ENCODE measurements at regions not wholly inside any gene's neighbourhood (a gene's known extent, or its start where the extent isn't known, plus 50 kb on each side); places are given as distances from the start of the nearest gene placed in this dataset.

- DNase-seq = no peak
- Histone ChIP-seq H3K4ac (ENCODE audit: low read depth in 1 of 2, low read length in 2 of 2) (no peak overlapping the region), H3K14ac (ENCODE audit: low read length in 2 of 2) (no peak overlapping the region), H3K27ac (ENCODE audit: low read length, poor library complexity, severe bottlenecking) (no peak overlapping the region), H2BK5ac (ENCODE audit: low read depth, low read length, poor library complexity, severe bottlenecking) (no peak overlapping the region), H2BK15ac (ENCODE audit: low read depth, poor library complexity, severe bottlenecking) (no peak overlapping the region), H4K91ac (ENCODE audit: low read length) (no peak overlapping the region), H3K18ac (ENCODE audit: low read depth in 1 of 2, low read length in 2 of 2) (no peak overlapping the region), H3K79me1 (replicated peaks; ENCODE audit: low read length, poor library complexity, severe bottlenecking) (no peaks in the 10 kb centered on the region), H3K9ac (ENCODE audit: low read length) (no peak overlapping the region), H3K36me3 (ENCODE audit: control insufficient read depth in 1 of 2, insufficient read depth in 2 of 2, low read depth in 1 of 2, low read length in 2 of 2) (no peaks in the 10 kb centered on the region), H2AK5ac (ENCODE audit: low read length, severe bottlenecking) (no peak overlapping the region), H2BK12ac (ENCODE audit: low read length in 2 of 2) (no peak overlapping the region), H3K4me3 (ENCODE audit: insufficient read depth in 1 of 2, low read depth in 1 of 2, low read length in 2 of 2) (no peak overlapping the region), H3K9me3 (ENCODE audit: control insufficient read depth, low read length) (no peaks in the 10 kb centered on the region), H2BK120ac (ENCODE audit: low read depth, low read length) (no peak overlapping the region), H2AFZ (ENCODE audit: low read depth, low read length) (no peak overlapping the region), H3K4me1 (ENCODE audit: control insufficient read depth, insufficient read depth, low read depth, low read length) (no peaks in the 10 kb centered on the region), H3K4me2 (ENCODE audit: low read length, poor library complexity, severe bottlenecking) (no peak overlapping the region), H3K23ac (ENCODE audit: low read length in 2 of 2) (no peak overlapping the region), H4K8ac (ENCODE audit: low read length) (no peak overlapping the region), H3K27me3 (ENCODE audit: control insufficient read depth in 1 of 2, insufficient read depth in 1 of 2, low read length in 2 of 2) (peaks cover 69 to 82% of the 10 kb centered on the region in 2 experiments)
- 81% methylated on average over 3 of the region's 3 CpGs for WGBS
These were observed 299.8 kb downstream of the MIAT start for GRCh38 chr22:26957176-26957575.

DNA sequence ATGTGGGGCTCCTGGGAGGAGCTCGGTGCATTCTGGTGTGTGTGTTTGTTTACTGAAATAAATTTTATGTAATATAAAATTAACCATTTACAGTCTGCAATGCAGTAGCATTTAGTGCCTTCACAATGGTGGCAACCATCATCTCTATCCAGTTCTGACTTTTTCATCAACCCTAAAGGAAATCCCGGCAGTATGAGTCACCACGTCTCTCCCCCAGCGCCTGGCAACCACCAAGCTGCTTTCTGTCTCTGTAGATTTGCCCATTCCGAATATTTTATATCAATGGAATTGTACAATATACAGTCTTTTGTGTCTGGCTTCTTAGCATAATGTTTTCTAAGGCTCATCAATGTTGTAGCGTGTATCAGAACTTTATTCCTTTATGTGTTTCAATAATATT is 300.5 kb downstream of the MIAT start:
- 80% methylated on average over 1 of the region's 6 CpGs for WGBS
- Histone ChIP-seq H3K14ac (ENCODE audit: low read length in 2 of 2) (no peak overlapping the region), H3K4me3 (ENCODE audit: insufficient read depth in 1 of 2, low read depth in 1 of 2, low read length in 2 of 2) (no peak overlapping the region), H2AFZ (ENCODE audit: low read depth, low read length) (no peak overlapping the region), H3K27me3 (ENCODE audit: control insufficient read depth in 1 of 2, insufficient read depth in 1 of 2, low read length in 2 of 2) (peaks cover 66 to 75% of the 10 kb centered on the region in 2 experiments), H3K4ac (ENCODE audit: low read depth in 1 of 2, low read length in 2 of 2) (no peak overlapping the region), H4K91ac (ENCODE audit: low read length) (no peak overlapping the region), H3K9ac (ENCODE audit: low read length) (no peak overlapping the region), H2AK5ac (ENCODE audit: low read length, severe bottlenecking) (no peak overlapping the region), H2BK5ac (ENCODE audit: low read depth, low read length, poor library complexity, severe bottlenecking) (no peak overlapping the region), H2BK120ac (ENCODE audit: low read depth, low read length) (no peak overlapping the region), H3K27ac (ENCODE audit: low read length, poor library complexity, severe bottlenecking) (no peak overlapping the region), H3K23ac (ENCODE audit: low read length in 2 of 2) (no peak overlapping the region), H2BK15ac (ENCODE audit: low read depth, poor library complexity, severe bottlenecking) (no peak overlapping the region), H3K18ac (ENCODE audit: low read depth in 1 of 2, low read length in 2 of 2) (no peak overlapping the region), H3K9me3 (ENCODE audit: control insufficient read depth, low read length) (no peaks in the 10 kb centered on the region), H3K4me1 (ENCODE audit: control insufficient read depth, insufficient read depth, low read depth, low read length) (no peaks in the 10 kb centered on the region), H3K36me3 (ENCODE audit: control insufficient read depth in 1 of 2, insufficient read depth in 2 of 2, low read depth in 1 of 2, low read length in 2 of 2) (no peaks in the 10 kb centered on the region), H3K4me2 (ENCODE audit: low read length, poor library complexity, severe bottlenecking) (no peak overlapping the region), H4K8ac (ENCODE audit: low read length) (no peak overlapping the region), H2BK12ac (ENCODE audit: low read length in 2 of 2) (no peak overlapping the region), H3K79me1 (replicated peaks; ENCODE audit: low read length, poor library complexity, severe bottlenecking) (no peaks in the 10 kb centered on the region)
- no peak for DNase-seq

DNA sequence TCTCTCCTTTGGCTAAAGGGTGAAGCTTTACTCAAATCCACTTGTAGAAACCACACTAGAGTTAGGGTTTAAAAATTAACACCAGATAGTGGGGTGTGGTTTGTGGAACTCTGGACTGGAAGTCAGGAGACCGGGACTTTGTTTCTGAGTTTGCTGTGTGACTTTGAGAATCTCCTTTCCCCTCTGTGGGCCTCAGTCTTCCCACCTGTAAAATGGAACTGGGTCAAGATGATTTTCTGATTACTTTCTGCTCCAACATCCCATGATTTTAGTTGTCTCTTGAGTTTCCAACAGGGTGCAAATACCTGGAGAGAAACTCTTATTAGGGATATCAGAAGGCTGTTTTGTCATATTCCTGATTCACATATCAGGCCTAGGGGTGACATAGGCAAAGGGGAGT is 301.0 kb downstream of the MIAT start:
- H3K4me3 ChIP-seq (ENCODE audit: insufficient read depth in 1 of 2, low read depth in 1 of 2, low read length in 2 of 2) = no peak overlapping the region
- no peak overlapping the region for H2BK15ac ChIP-seq (ENCODE audit: low read depth, poor library complexity, severe bottlenecking)
- no peak overlapping the region for H3K9ac ChIP-seq (ENCODE audit: low read length)
- no peak overlapping the region for H2AFZ ChIP-seq (ENCODE audit: low read depth, low read length)
- WGBS = 86% methylated on average over 1 of the region's 1 CpG
- no peaks in the 10 kb centered on the region for H3K9me3 ChIP-seq (ENCODE audit: control insufficient read depth, low read length)
- no peak overlapping the region for H4K8ac ChIP-seq (ENCODE audit: low read length)
- H2BK120ac ChIP-seq (ENCODE audit: low read depth, low read length) = no peak overlapping the region
- H3K27me3 ChIP-seq (ENCODE audit: control insufficient read depth in 1 of 2, insufficient read depth in 1 of 2, low read length in 2 of 2) = peaks cover 61 to 72% of the 10 kb centered on the region in 2 experiments
- no peaks in the 10 kb centered on the region for H3K36me3 ChIP-seq (ENCODE audit: control insufficient read depth in 1 of 2, insufficient read depth in 2 of 2, low read depth in 1 of 2, low read length in 2 of 2)
- no peak for DNase-seq
- no peak overlapping the region for H3K14ac ChIP-seq (ENCODE audit: low read length in 2 of 2)
- H3K27ac ChIP-seq (ENCODE audit: low read length, poor library complexity, severe bottlenecking) = no peak overlapping the region
- no peaks in the 10 kb centered on the region for H3K79me1 ChIP-seq (replicated peaks; ENCODE audit: low read length, poor library complexity, severe bottlenecking)
- no peak overlapping the region for H2BK12ac ChIP-seq (ENCODE audit: low read length in 2 of 2)
- no peak overlapping the region for H3K18ac ChIP-seq (ENCODE audit: low read depth in 1 of 2, low read length in 2 of 2)
- no peak overlapping the region for H3K23ac ChIP-seq (ENCODE audit: low read length in 2 of 2)
- no peaks in the 10 kb centered on the region for H3K4me1 ChIP-seq (ENCODE audit: control insufficient read depth, insufficient read depth, low read depth, low read length)
- no peak overlapping the region for H2BK5ac ChIP-seq (ENCODE audit: low read depth, low read length, poor library complexity, severe bottlenecking)
- H3K4ac ChIP-seq (ENCODE audit: low read depth in 1 of 2, low read length in 2 of 2) = no peak overlapping the region
- no peak overlapping the region for H2AK5ac ChIP-seq (ENCODE audit: low read length, severe bottlenecking)
- H3K4me2 ChIP-seq (ENCODE audit: low read length, poor library complexity, severe bottlenecking) = no peak overlapping the region
- H4K91ac ChIP-seq (ENCODE audit: low read length) = no peak overlapping the region

GRCh38 chr22:26964642-26965041 is 307.3 kb downstream of the MIAT start:
- peaks cover 32 to 43% of the 10 kb centered on the region in 2 experiments for H3K27me3 ChIP-seq (ENCODE audit: control insufficient read depth in 1 of 2, insufficient read depth in 1 of 2, low read length in 2 of 2)
- no peak overlapping the region for H3K4ac ChIP-seq (ENCODE audit: low read depth in 1 of 2, low read length in 2 of 2)
- no peak overlapping the region for H3K27ac ChIP-seq (ENCODE audit: low read length, poor library complexity, severe bottlenecking)
- no peak overlapping the region for H2BK5ac ChIP-seq (ENCODE audit: low read depth, low read length, poor library complexity, severe bottlenecking)
- no peak overlapping the region for H4K8ac ChIP-seq (ENCODE audit: low read length)
- no peak for DNase-seq
- H4K91ac ChIP-seq (ENCODE audit: low read length) = no peak overlapping the region
- no peak overlapping the region for H2AFZ ChIP-seq (ENCODE audit: low read depth, low read length)
- H3K9me3 ChIP-seq (ENCODE audit: control insufficient read depth, low read length) = peaks cover 12% of the 10 kb centered on the region
- H3K36me3 ChIP-seq (ENCODE audit: control insufficient read depth in 1 of 2, insufficient read depth in 2 of 2, low read depth in 1 of 2, low read length in 2 of 2) = no peaks in the 10 kb centered on the region
- H3K23ac ChIP-seq (ENCODE audit: low read length in 2 of 2) = no peak overlapping the region
- H2AK5ac ChIP-seq (ENCODE audit: low read length, severe bottlenecking) = no peak overlapping the region
- H3K4me3 ChIP-seq (ENCODE audit: insufficient read depth in 1 of 2, low read depth in 1 of 2, low read length in 2 of 2) = no peak overlapping the region
- H2BK12ac ChIP-seq (ENCODE audit: low read length in 2 of 2) = no peak overlapping the region
- no peak overlapping the region for H3K14ac ChIP-seq (ENCODE audit: low read length in 2 of 2)
- H2BK15ac ChIP-seq (ENCODE audit: low read depth, poor library complexity, severe bottlenecking) = no peak overlapping the region
- no peak overlapping the region for H3K9ac ChIP-seq (ENCODE audit: low read length)
- H2BK120ac ChIP-seq (ENCODE audit: low read depth, low read length) = no peak overlapping the region
- H3K18ac ChIP-seq (ENCODE audit: low read depth in 1 of 2, low read length in 2 of 2) = no peak overlapping the region
- H3K4me2 ChIP-seq (ENCODE audit: low read length, poor library complexity, severe bottlenecking) = no peak overlapping the region
- WGBS = 74% methylated on average over 1 of the region's 1 CpG
- H3K79me1 ChIP-seq (replicated peaks; ENCODE audit: low read length, poor library complexity, severe bottlenecking) = no peaks in the 10 kb centered on the region
- no peaks in the 10 kb centered on the region for H3K4me1 ChIP-seq (ENCODE audit: control insufficient read depth, insufficient read depth, low read depth, low read length)
